GM12874 (cell line): ENCODE measurements at regions not wholly inside any gene's neighbourhood (a gene's known extent, or its start where the extent isn't known, plus 50 kb on each side); places are given as distances from the start of the nearest gene placed in this dataset.

Experiments used
- TF ChIP-seq, protein P1 (sequence below): IDR thresholded peaks from 2 replicates; pipeline ENCODE4 v1.5.1; 2011; ENCODE audit warnings: low read depth, mild to moderate bottlenecking, control low read depth, low read length, moderate library complexity; ENCODE audit not compliant: insufficient read depth

DNA sequence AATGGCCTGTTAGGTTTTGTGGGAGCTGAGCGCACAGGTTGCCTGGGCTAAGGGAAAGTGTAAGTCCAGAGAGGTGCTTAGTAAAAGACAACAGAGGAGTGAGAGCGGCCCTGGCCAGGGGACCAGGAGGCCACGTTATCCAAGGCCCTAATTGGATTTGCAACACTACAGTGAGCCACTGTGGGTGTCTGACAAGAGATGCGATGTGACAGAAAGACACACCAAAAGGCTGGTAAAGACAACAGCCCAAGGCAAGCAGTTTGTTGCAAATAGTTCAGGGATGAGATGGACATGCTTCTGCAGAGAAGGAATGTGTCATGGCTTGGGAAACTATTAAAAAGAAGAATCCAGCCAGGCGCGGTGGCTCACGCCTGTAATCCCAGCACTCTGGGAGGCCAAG is 162.7 kb upstream of the KIT start:
- TF ChIP-seq, protein P1, sequence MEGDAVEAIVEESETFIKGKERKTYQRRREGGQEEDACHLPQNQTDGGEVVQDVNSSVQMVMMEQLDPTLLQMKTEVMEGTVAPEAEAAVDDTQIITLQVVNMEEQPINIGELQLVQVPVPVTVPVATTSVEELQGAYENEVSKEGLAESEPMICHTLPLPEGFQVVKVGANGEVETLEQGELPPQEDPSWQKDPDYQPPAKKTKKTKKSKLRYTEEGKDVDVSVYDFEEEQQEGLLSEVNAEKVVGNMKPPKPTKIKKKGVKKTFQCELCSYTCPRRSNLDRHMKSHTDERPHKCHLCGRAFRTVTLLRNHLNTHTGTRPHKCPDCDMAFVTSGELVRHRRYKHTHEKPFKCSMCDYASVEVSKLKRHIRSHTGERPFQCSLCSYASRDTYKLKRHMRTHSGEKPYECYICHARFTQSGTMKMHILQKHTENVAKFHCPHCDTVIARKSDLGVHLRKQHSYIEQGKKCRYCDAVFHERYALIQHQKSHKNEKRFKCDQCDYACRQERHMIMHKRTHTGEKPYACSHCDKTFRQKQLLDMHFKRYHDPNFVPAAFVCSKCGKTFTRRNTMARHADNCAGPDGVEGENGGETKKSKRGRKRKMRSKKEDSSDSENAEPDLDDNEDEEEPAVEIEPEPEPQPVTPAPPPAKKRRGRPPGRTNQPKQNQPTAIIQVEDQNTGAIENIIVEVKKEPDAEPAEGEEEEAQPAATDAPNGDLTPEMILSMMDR, result no peak

- TF ChIP-seq, protein P1, result no peak
These were observed 162.1 kb upstream of the KIT start for GRCh38 chr4:54495641-54496040.

DNA sequence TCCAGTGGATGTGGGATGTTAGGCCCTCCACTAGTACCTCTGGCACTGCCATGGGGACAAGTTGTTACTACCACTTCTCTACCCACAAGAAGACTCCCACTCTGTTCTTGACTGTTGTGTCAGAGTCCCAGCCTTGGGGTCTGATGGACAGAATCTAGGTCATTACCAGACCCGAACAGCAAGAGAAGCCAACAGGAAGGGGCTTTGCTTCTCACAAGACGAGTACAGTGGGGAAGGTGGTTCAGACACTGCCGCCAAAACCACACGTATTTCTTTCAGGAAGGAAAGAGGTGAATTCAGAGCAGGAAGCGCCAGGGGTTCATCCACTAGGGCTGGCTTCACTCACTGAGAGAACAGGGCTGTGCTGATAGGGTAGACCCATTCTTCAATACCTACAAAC is 161.3 kb upstream of the KIT start:
- TF ChIP-seq, protein P1, result no peak

- TF ChIP-seq, protein P1, result no peak
These were observed 159.8 kb upstream of the KIT start for GRCh38 chr4:54497947-54498346.

- TF ChIP-seq, protein P1, result no peak
These were observed 159.1 kb upstream of the KIT start for GRCh38 chr4:54498661-54499111.

DNA sequence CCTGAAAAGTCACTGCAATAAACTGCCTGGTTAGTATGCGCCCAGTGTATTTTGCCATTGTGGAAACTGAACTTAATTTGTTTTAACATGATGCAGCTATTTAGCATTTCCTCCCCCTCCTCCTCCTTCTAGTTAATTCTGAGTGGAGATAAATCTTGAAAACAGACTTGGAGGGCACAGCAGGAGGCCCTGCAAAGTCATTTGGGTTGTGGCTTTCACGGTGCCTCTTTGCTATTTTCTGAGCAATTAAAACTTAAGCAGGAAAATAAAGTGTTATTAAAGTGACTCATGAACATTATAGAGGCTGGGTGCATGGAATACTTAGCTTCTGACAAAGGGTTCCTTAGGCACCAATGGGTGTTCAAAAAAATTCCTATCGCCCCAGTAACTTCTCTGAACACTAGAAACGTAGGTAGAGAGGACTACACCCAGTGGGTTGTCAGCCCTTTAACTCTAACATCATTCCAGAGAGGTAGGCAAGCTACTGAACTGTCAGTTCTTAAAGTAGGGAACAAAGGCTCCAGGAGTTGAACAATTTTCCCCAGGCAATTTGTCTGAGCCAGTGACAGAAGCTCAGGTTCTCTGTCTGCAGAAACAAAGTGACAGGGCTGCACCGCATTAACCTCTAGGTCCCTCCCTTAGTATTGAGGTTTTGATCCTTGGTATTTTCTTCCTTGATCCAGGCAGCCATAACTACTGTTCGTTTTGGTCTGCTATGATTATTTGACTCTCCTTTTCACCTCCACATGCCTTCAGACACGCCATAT is 158.3 kb upstream of the KIT start:
- TF ChIP-seq, protein P1, result no peak

DNA sequence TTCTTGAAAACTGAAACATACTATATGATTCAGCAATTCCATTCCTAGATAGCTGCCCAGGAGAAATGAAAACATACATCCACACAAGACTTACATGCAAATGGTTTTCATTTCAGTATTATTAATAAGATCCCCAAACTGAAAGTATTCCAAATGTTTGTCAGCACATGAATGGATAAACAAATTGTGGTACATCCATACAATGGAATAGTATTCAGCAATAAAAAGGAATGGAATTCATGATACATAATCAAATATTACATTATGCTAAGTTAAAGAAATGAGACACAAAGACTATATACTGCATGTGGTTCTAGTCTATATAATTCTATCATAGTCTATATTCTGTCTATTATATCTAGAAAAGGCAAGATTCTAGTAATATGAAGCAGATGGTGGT is 152.4 kb upstream of the KIT start:
- TF ChIP-seq, protein P1, result no peak

GRCh38 chr4:54505996-54506395 is 151.8 kb upstream of the KIT start:
- TF ChIP-seq, protein P1, result no peak
